CD1c-positive myeloid dendritic cell (primary cell): ENCODE measurements at regions not wholly inside any gene's neighbourhood (a gene's known extent, or its start where the extent isn't known, plus 50 kb on each side); places are given as distances from the start of the nearest gene placed in this dataset.

Experiments used
- DNase-seq: peaks from one replicate; pipeline ENCODE4 v3.0.0-alpha.2; 2016; ENCODE audit errors: extremely low spot score

- no peak for DNase-seq
Observed at GRCh38 chr9:12133416-12133815, 559.8 kb upstream of the TYRP1 start.

DNA sequence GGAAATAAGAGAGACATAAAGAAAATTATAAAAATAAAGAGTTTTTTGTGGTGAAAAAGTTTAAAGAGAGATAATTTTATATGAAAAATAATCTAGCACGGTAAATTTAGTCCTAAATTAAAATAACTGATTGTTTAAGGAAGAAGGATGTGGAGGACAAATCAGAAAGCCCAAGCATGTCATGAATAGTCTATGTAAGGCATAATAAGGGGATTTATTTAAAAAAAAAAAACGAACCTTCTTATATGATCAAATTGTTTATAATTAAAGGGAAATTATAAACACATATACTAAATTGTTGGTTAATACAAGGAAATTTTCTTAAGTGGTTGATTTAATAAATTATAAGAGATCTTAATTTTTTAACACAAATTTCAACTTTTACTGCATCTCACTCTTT lies 551.8 kb upstream of the TYRP1 start:
- no peak for DNase-seq

- no peak for DNase-seq
Observed at GRCh38 chr9:12155401-12156134, 537.6 kb upstream of the TYRP1 start.

GRCh38 chr9:12162181-12162815 lies 530.9 kb upstream of the TYRP1 start:
- DNase-seq = no peak

- DNase-seq = no peak
Observed at GRCh38 chr9:12163723-12164458, 529.3 kb upstream of the TYRP1 start.

GRCh38 chr9:12166518-12166917 lies 526.7 kb upstream of the TYRP1 start:
- DNase-seq = peak; percentile 26

DNA sequence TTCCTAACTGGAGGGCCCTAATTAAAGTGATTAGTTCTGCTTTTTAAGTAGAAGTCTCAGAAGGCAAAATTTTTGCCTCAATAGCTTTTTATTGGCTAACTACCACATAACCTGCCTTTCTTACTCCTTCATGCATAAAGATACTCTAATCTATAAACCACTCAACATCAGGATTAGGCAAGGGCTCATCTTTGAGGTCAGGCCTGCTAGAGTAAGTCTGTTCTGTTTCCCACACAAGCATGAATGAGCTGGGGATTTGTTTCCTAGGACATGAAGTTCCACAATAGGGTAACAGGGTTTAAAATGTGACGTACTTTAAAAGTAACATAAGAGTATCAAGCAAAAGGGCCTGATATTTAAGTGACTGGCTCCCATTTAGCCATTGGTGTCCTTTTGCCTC lies 522.7 kb upstream of the TYRP1 start:
- no peak for DNase-seq

- DNase-seq = no peak
Observed at GRCh38 chr9:12178634-12179033, 514.6 kb upstream of the TYRP1 start.

GRCh38 chr9:12182806-12183205 lies 510.4 kb upstream of the TYRP1 start:
- no peak for DNase-seq

DNA sequence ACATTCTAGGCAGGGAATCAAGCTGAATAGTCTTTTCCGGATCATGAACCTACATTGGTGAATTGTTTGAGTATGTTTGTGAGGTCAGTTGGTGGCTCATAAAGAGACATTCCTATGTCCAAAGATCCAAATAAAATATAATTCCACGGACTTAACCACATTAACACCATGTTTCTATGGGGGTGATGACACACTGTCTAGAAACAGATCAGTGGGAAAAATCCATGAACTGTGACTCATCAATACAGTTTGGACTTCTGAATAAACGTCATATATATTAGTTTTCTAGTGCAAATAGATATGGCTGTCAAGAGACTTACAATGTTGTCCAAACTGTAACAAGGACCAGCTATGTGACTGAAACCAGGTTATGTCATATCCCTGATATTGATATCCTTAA lies 509.9 kb upstream of the TYRP1 start:
- DNase-seq = no peak

GRCh38 chr9:12185856-12186255 lies 507.3 kb upstream of the TYRP1 start:
- DNase-seq = no peak

DNA sequence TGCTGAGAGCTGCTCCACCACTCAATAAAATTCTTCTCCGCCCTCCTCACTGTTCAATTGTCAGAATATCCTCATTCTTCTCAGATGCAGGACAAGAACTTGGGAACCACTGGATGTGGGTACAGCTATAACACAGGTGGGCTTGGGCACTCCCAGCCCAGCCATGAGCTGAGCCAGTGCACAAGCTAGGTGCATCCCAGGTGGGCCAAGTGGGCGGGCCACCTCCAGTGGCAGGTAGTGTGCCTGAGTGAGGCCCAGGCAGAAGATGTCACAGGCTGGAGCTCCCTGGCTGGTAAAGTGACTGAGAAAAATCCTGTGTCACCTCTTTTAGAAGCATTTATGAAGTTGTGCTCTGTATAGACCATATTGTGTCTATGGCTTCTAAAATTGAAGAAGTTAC lies 501.6 kb upstream of the TYRP1 start:
- no peak for DNase-seq

GRCh38 chr9:12194731-12195130 lies 498.5 kb upstream of the TYRP1 start:
- no peak for DNase-seq

- DNase-seq = no peak
Observed at GRCh38 chr9:12195456-12195855, 497.7 kb upstream of the TYRP1 start.

DNA sequence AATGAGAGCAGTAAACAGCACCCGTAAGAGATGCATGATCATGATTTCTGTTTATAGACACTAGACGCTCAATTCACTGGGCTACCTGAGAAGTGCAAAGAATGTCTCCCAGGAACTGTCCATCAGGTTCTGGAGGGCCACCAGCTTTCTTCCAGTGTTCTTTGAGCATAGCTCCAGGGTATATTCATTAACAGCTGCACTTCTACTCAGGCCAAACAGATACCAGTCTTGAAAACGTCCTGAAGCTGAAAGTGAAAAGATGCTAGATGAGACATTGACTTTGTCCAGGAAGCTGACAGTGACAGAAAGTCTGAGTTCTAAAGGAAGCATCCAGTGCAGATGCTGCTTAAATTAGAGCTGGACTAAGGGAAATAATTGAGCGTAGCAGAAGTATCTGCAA lies 488.7 kb upstream of the TYRP1 start:
- no peak for DNase-seq

DNA sequence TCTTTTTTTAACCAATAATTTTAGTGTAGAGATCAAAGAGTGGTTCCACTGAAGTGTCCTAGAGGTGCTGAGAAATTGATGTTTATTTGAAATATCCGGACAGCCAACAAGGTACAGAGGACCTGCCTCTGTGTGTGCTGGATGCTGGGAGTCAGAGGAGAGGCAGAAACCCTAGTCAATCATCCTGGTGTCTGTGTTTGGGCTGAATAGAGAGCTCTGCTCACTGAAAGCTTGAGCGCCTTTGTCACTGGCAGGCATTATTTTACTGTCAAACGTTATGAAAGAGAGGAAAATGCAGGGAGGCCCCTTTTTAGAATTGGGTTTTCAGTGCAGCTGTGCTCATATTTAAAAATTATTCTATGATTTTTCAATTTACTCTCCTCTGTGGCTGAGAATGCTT lies 480.3 kb upstream of the TYRP1 start:
- no peak for DNase-seq

DNA sequence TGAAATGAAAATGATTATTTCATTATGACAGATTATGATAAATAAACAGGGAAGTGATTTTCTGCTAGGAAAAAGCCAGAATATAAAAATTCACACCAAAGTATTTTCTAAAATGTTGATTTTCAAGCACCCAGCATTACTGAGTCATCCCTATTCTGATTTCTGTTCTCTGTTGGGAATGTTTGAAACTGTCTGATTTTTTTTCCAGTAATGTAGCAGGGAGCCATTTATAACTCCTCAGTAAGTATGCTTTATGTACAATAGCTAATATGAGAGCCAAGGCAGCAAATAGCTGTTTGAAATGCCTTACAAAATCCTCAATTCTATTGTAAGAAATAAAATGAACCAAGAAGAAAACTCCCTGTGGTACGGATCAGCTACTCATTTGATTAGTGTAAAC lies 471.7 kb upstream of the TYRP1 start:
- no peak for DNase-seq

DNA sequence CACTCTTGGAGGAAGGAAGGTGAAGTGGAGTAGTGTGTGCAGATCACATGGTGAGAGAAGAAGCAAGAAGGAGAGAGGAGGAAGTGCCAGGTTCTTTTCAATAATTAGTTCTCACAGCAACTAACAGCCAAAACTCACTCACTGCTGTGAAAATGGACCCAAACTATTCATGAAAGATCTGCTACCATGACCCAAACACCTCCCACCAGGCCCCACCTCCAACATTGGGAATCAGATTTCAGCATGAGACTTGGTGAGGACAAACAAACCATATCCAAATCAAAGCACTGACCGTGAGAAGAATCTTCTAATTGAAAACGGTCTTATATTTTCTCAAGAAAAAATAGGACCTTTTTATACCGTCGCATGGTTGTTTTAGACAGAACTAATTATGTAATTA lies 468.7 kb upstream of the TYRP1 start:
- no peak for DNase-seq

GRCh38 chr9:12230708-12231107 lies 462.5 kb upstream of the TYRP1 start:
- DNase-seq = no peak

GRCh38 chr9:12231832-12232231 lies 461.4 kb upstream of the TYRP1 start:
- no peak for DNase-seq

DNA sequence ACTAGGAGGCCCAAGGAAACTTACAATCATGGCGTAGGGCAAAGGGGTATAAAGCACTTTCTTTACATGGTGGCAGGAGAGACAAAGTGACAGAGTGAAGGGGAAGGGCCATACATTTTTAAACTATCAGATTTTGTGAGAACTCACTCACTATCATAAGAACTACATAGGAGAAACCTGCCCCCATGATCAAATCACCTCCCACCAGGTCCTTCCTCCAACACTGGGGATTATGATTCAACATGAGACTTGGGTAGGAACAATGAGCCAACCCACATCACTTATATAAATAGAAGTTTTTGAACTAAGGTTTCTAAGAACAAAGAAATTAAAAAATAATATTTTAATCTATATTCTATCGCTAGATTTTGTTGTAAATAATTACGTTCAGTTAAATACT lies 460.3 kb upstream of the TYRP1 start:
- DNase-seq = no peak

GRCh38 chr9:12253941-12254340 lies 439.2 kb upstream of the TYRP1 start:
- DNase-seq = no peak

GRCh38 chr9:12266758-12267157 lies 426.4 kb upstream of the TYRP1 start:
- no peak for DNase-seq
